Ishikawa (cell line): ENCODE measurements at regions not wholly inside any gene's neighbourhood (a gene's known extent, or its start where the extent isn't known, plus 50 kb on each side); places are given as distances from the start of the nearest gene placed in this dataset.

ENCODE experiments used
- EP300 ChIP-seq: IDR thresholded peaks from 2 replicates; pipeline ENCODE4 v1.6.1; 2012; ENCODE audit warnings: borderline replicate concordance
- FOXM1 ChIP-seq: IDR thresholded peaks from 2 replicates; pipeline ENCODE4 v1.6.1; 2012; ENCODE audit warnings: low read depth, borderline replicate concordance
- TAF1 ChIP-seq: IDR thresholded peaks from 2 replicates; pipeline ENCODE4 v1.6.1; 2012; ENCODE audit warnings: low read depth, mild to moderate bottlenecking
- YY1 ChIP-seq: IDR thresholded peaks from 2 replicates; pipeline ENCODE4 v1.6.1; 2012; ENCODE audit warnings: low read depth

DNA sequence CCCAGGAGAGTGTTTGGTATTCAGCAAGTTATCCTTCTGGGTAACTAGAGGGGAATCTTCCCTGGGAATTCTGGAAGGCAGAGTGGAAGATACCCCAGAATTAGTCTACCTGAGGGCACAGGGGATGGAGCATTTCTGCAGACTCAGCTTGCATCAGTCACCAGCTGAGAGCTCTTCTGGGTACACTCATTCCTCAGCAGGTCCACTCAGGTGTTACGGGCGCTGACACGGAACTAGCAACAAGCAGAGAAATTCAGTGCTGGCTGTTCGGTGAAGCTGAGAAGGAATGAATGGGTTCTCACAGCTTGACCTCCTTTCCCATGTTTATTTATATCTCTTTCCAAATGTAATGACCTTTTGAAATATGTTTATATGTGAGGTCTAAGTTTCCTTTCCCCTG, 106.0 kb upstream of the PNPLA4 start:
- no peak for TF ChIP-seq YY1
- TF ChIP-seq FOXM1: no peak
- no peak for TF ChIP-seq TAF1
- TF ChIP-seq EP300: no peak
